Activated naive CD4-positive, alpha-beta T cell treated with anti-CD3 and anti-CD28 coated beads for 36 hours (primary cell): ENCODE measurements at regions not wholly inside any gene's neighbourhood (a gene's known extent, or its start where the extent isn't known, plus 50 kb on each side); places are given as distances from the start of the nearest gene placed in this dataset.

ENCODE experiments used
- CTCF ChIA-PET: fragments of 350-600 bp; sonication (Branson Sonifier 250); formaldehyde crosslinking; loops from one replicate; lab custom pipeline; 2021; ENCODE audit warnings: antibody characterized with exemption; lab: Charles Lee
- DNase-seq: peaks from one replicate; pipeline ENCODE4 v3.0.0-alpha.2; 2020
- H3K27ac Mint-ChIP-seq: one replicate; pipeline ENCODE4 v1.8.0; 2021; ENCODE audit warnings: mild to moderate bottlenecking, mixed read lengths
- H3K27me3 Mint-ChIP-seq: one replicate; pipeline ENCODE4 v1.8.0; 2021; ENCODE audit warnings: low read depth, mixed read lengths
- H3K36me3 Mint-ChIP-seq: one replicate; pipeline ENCODE4 v1.8.0; 2021; ENCODE audit warnings: low read depth, mixed read lengths
- H3K4me1 Mint-ChIP-seq: one replicate; pipeline ENCODE4 v1.8.0; 2021; ENCODE audit warnings: low read depth, mixed read lengths
- H3K4me3 Mint-ChIP-seq: one replicate; pipeline ENCODE4 v1.8.0; 2021; ENCODE audit warnings: mild to moderate bottlenecking, moderate library complexity, mixed read lengths
- H3K9me3 Mint-ChIP-seq: one replicate; pipeline ENCODE4 v1.8.0; 2021; ENCODE audit warnings: mixed read lengths
- intact Hi-C: fragments of 100-400 bp; cut with micrococcal nuclease; formaldehyde crosslinking; loops from one replicate; pipeline ENCODE4 v1.15.1; 2023

DNA sequence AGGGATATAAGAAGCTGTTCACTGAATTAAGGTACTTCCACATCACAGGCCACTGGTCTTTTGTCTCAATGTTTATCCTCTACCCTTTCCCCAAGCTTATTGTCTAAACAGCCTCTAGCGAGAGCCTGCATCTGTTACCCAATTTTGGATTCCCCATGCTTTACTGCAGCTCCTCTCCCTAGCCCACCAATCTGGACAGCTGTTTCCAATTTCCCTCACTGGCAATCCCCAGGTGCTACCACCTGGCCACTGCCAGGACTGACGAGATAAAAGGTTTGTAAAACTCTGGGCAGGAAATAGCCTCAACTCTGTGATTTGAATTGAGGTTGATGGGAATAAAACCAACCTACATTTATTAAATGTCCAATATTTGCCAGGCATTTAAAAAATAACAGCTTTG lies 58.0 kb upstream of the TEX9 start:
- Mint-ChIP-seq H3K27ac (no peak overlapping the region), H3K27me3 (no peaks in the 10 kb centered on the region), H3K36me3 (no peaks in the 10 kb centered on the region), H3K4me3 (no peak overlapping the region), H3K4me1 (no peaks in the 10 kb centered on the region), H3K9me3 (peaks cover 20% of the 10 kb centered on the region)
- CTCF ChIA-PET = interaction anchor here (0.6 kb wide), 1 partner anchor 184 kb away, joined by 3 read pairs; no protein-coding TSS in a partner anchor
- DNase-seq = no peak
- intact Hi-C loops = no loop called here

GRCh38 chr15:56298723-56299122 lies 55.0 kb upstream of the RFX7 start:
- no peak overlapping the region for H3K4me3 Mint-ChIP-seq
- intact Hi-C loops = no loop called here
- H3K27me3 Mint-ChIP-seq = peaks cover 2% of the 10 kb centered on the region
- peaks cover 4% of the 10 kb centered on the region for H3K36me3 Mint-ChIP-seq
- DNase-seq = no peak
- peaks cover 7% of the 10 kb centered on the region for H3K9me3 Mint-ChIP-seq
- no peak overlapping the region for H3K27ac Mint-ChIP-seq
- CTCF ChIA-PET = no interaction called here
- no peaks in the 10 kb centered on the region for H3K4me1 Mint-ChIP-seq

DNA sequence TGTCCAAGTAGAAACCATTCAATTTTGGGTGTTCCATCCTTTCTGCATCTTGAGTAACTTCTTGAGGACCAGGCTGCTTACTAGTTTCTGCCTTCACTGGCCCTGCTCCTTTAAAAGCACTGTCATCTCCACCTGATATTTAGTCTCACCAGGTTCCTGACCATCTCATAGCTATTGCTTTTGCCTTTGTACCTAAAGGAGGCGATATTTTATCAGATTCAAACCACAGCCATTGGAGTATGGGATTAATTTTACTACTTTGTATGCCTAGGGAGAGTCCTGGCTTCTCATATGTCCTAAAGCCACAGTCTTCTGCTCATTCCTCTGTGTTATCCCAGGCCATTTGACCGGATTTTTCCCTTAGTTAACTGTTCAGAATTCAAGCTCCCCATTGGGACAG lies 51.8 kb upstream of the RFX7 start:
- CTCF ChIA-PET = interaction anchor here (1.3 to 1.6 kb wide), 2 partner anchors 10 to 134 kb away, joined by 3 to 6 read pairs; no protein-coding TSS in a partner anchor
- Mint-ChIP-seq H3K4me1 (no peaks in the 10 kb centered on the region), H3K4me3 (no peak overlapping the region), H3K9me3 (no peaks in the 10 kb centered on the region), H3K27me3 (peaks cover 2% of the 10 kb centered on the region), H3K27ac (no peak overlapping the region), H3K36me3 (no peaks in the 10 kb centered on the region)
- DNase-seq = no peak
- intact Hi-C loops = no loop called here

DNA sequence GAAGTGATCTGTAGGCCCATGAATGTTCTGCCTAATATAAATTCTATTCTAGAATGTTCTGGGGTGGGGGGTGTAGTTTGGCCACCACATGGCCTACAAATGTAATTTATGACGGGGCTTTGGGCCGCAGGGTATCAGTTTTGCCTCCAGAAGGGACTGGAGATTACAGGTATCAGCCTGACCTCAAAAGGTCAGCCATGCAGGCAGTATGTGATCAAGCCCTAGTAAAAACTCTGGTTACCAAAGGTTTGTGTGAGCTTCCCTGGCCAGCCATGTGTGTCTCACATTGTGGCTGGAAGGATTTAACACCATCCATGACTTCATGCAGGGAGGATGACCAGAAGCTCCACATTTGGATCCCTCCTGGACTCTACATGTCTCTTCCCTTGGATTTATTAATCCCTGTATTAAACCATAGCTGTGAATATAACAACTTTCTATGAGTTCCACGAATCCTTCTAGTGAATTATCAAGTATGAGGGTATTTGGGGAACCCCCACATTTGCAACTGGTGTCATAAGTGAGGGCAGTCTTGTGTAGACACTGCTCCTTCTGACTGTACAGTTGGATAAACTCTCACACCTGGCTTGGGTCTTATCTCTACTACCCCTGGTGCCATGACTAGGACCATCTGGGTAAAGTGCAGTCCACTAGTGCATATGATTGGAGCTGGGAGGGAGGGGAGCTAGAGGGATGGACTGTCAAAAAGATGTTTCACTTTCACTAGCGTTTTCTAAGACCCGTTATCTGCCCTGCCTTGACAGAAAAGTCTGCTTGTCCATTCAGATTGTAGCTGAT lies 50.0 kb upstream of the RFX7 start:
- Mint-ChIP-seq H3K36me3 (no peaks in the 10 kb centered on the region), H3K4me1 (no peaks in the 10 kb centered on the region), H3K9me3 (peaks cover 7% of the 10 kb centered on the region), H3K4me3 (no peak overlapping the region), H3K27me3 (no peaks in the 10 kb centered on the region), H3K27ac (no peak overlapping the region)
- intact Hi-C loops = no loop called here
- no peak for DNase-seq
- CTCF ChIA-PET = no interaction called here
